HepG2 (cell line): ENCODE measurements at regions not wholly inside any gene's neighbourhood (a gene's known extent, or its start where the extent isn't known, plus 50 kb on each side); places are given as distances from the start of the nearest gene placed in this dataset.

Experiments used
- ATAC-seq: fragments of 200-7000 bp; cut with Tn5 transposase; 3 replicates; pipeline ENCODE4 v1.9.1; 2020; ENCODE audit warnings: mild to moderate bottlenecking, moderate library complexity
- BruUV-seq: library from RNA; stranded (reverse); fragments of 400-500 nt; replicated peaks from 2 replicates; lab custom pipeline; 2021; lab: Mats Ljungman, UMichigan
- CTCF ChIA-PET: fragments of 300-600 bp; formaldehyde crosslinking; extraction: SDS; loops from one replicate; lab custom pipeline; 2021; ENCODE audit warnings: low total read pairs, inconsistent platforms, low intra/inter-chr PET ratio; lab: Yijun Ruan, JAX
- POLR2A ChIA-PET: fragments of 350-600 bp; sonication (Branson Sonifier 250); formaldehyde crosslinking; loops from one replicate; lab custom pipeline; 2020; ENCODE audit warnings: antibody characterized with exemption, inconsistent platforms; lab: Yijun Ruan, JAX
- DNase-seq: peaks from one replicate; pipeline ENCODE4 v3.0.0-alpha.2; 2015; ENCODE audit warnings: low spot score
- FAIRE-seq: peaks from 3 replicates; lab custom pipeline; 2011; peaks lifted over from hg19 to GRCh38; lab: Jason Lieb, UNC
- H2AFZ ChIP-seq: one replicate; pipeline ENCODE4 v1.6.1; 2011; ENCODE audit warnings: low read length, inconsistent platforms
- H3K27ac ChIP-seq: fragments of 300-600 bp; 3 replicates; pipeline ENCODE4 v1.8.0; 2011; ENCODE audit warnings: mixed run types, mild to moderate bottlenecking, mixed read lengths, low read length, inconsistent platforms; ENCODE audit not compliant: insufficient read depth; ENCODE audit errors: extremely low read length
- H3K27me3 ChIP-seq, 2 experiments: fragments of 200-600 bp in 1 of 2; 2 replicates in 1 of 2; 3 replicates in 1 of 2; pipeline versions ENCODE4 v1.6.0 to v1.8.0; 2011; ENCODE audit warnings: low read length in 2 of 2, mild to moderate bottlenecking in 2 of 2, moderate library complexity in 2 of 2, inconsistent platforms in 1 of 2; ENCODE audit not compliant: insufficient read depth in 2 of 2, control insufficient read depth in 1 of 2
- H3K36me3 ChIP-seq, 2 experiments: fragments of 200-600 bp in 1 of 2; replicated peaks in 1 of 2; 2 replicates in 1 of 2; 3 replicates in 1 of 2; pipeline versions ENCODE4 v1.5.1 to v1.8.0; 2011; ENCODE audit warnings: low read length in 2 of 2, inconsistent platforms in 1 of 2; ENCODE audit not compliant: insufficient read depth in 2 of 2, control insufficient read depth in 1 of 2
- H3K4me1 ChIP-seq: 2 replicates; pipeline ENCODE4 v1.5.1; 2012; ENCODE audit warnings: low read length, inconsistent platforms; ENCODE audit not compliant: insufficient read depth
- H3K4me2 ChIP-seq: 2 replicates; pipeline ENCODE4 v1.6.0; 2011; ENCODE audit warnings: low read depth, low read length, inconsistent platforms
- H3K4me3 ChIP-seq, 3 experiments: fragments of 200-600 bp in 1 of 3; sonication (generic), shearing (Covaris generic) in 1 of 3; replicated peaks in 1 of 3; 2 replicates each; pipeline ENCODE4 v1.5.1; 2011 to 2016; ENCODE audit warnings: low read length in 3 of 3, inconsistent platforms in 2 of 3, low read depth in 2 of 3, mild to moderate bottlenecking in 2 of 3, control low read depth in 1 of 3, mixed read lengths in 1 of 3; ENCODE audit not compliant: insufficient read depth in 1 of 3
- H3K79me2 ChIP-seq: one replicate; pipeline ENCODE4 v1.6.1; 2011; ENCODE audit warnings: low read length, inconsistent platforms; ENCODE audit not compliant: insufficient read depth
- H3K9ac ChIP-seq: 2 replicates; pipeline ENCODE4 v1.6.0; 2011; ENCODE audit warnings: mild to moderate bottlenecking, low read depth, low read length, inconsistent platforms; ENCODE audit not compliant: insufficient read depth
- H3K9me3 ChIP-seq: 2 replicates; pipeline ENCODE4 v1.5.1; 2012; ENCODE audit warnings: mild to moderate bottlenecking, low read length
- H4K20me1 ChIP-seq: 2 replicates; pipeline ENCODE4 v1.6.0; 2011; ENCODE audit warnings: inconsistent platforms, mild to moderate bottlenecking, low read length, moderate library complexity; ENCODE audit not compliant: insufficient read depth
- BORCS8-MEF2B ChIP-seq: sonication (generic); formaldehyde crosslinking; IDR thresholded peaks from 2 replicates; pipeline ENCODE4 v1.8.0; 2022; ENCODE audit warnings: mild to moderate bottlenecking, missing genetic modification reagents
- CEBPB ChIP-seq: IDR thresholded peaks from 2 replicates; pipeline ENCODE4 v1.6.1; 2011; ENCODE audit warnings: low read depth, low read length, improper control_type of control experiment, borderline replicate concordance
- CERS6 ChIP-seq: sonication (generic); formaldehyde crosslinking; IDR thresholded peaks from 2 replicates; pipeline ENCODE4 v1.5.0; 2020; ENCODE audit warnings: missing genetic modification reagents
- ETV6 ChIP-seq: sonication (generic); formaldehyde crosslinking; conservative IDR thresholded peaks from 2 replicates; pipeline ENCODE4 v1.4.0; 2020; ENCODE audit warnings: missing genetic modification reagents
- HNRNPH1 ChIP-seq: fragments of 200-400 bp; formaldehyde crosslinking; optimal IDR thresholded peaks from 2 replicates; pipeline ENCODE3; 2017; ENCODE audit warnings: mild to moderate bottlenecking, low read depth, low read length
- MAFG ChIP-seq: sonication (generic); formaldehyde crosslinking; IDR thresholded peaks from 2 replicates; pipeline ENCODE4 v1.5.1; 2020; ENCODE audit warnings: mild to moderate bottlenecking, missing genetic modification reagents
- MEIS1 ChIP-seq: sonication (generic); formaldehyde crosslinking; IDR thresholded peaks from 2 replicates; pipeline ENCODE4 v1.9.0; 2021; ENCODE audit warnings: mild to moderate bottlenecking, missing genetic modification reagents, moderate library complexity, borderline replicate concordance
- MYNN ChIP-seq: sonication (generic); formaldehyde crosslinking; IDR thresholded peaks from 2 replicates; pipeline ENCODE4 v1.4.0; 2020; ENCODE audit warnings: mild to moderate bottlenecking, low read depth, missing genetic modification reagents
- MYPOP ChIP-seq: sonication (generic); formaldehyde crosslinking; IDR thresholded peaks from 2 replicates; pipeline ENCODE4 v1.8.1; 2023; ENCODE audit warnings: mild to moderate bottlenecking, moderate library complexity, missing genetic modification reagents
- PTBP1 ChIP-seq: fragments of 200-400 bp; formaldehyde crosslinking; IDR thresholded peaks from 2 replicates; pipeline ENCODE4 v1.6.1; 2018; ENCODE audit warnings: low read length, low read depth; ENCODE audit not compliant: poor library complexity, severe bottlenecking
- RNF219 ChIP-seq: sonication (generic); formaldehyde crosslinking; IDR thresholded peaks from 2 replicates; pipeline ENCODE4 v1.5.0; 2020; ENCODE audit warnings: mild to moderate bottlenecking, missing genetic modification reagents
- TBX3 ChIP-seq: fragments of 450-650 bp; IDR thresholded peaks from 2 replicates; pipeline ENCODE4 v1.6.1; 2017; ENCODE audit warnings: antibody characterized with exemption, mild to moderate bottlenecking, inconsistent platforms, borderline replicate concordance
- ZBTB43 ChIP-seq: sonication (generic); formaldehyde crosslinking; conservative IDR thresholded peaks from 2 replicates; pipeline ENCODE4 v1.4.0; 2020; ENCODE audit warnings: missing genetic modification reagents
- ZNF431 ChIP-seq: sonication (generic); formaldehyde crosslinking; IDR thresholded peaks from 2 replicates; pipeline ENCODE4 v1.9.0; 2022; ENCODE audit warnings: missing genetic modification reagents, low read depth, mild to moderate bottlenecking, borderline replicate concordance
- whole genome bisulfite sequencing: methylation state at CpG from one replicate; pipeline ENCODE4 v1.1.6; 2017; ENCODE audit warnings: low lambda C conversion rate; 5-methylcytosine and 5-hydroxymethylcytosine counted together
- in situ Hi-C: cut with HindIII; loops from 2 replicates; pipeline ENCODE4 v1.10.0; 2017; ENCODE audit warnings: low pct_unique_long_range_greater_than_20kb; ENCODE audit not compliant: extremely low pct_ligation_motif_present
- intact Hi-C: fragments of 100-400 bp; cut with micrococcal nuclease; formaldehyde crosslinking; loops from one replicate; pipeline ENCODE4 v1.10.0; 2022; ENCODE audit not compliant: unreplicated experiment

- H3K9ac ChIP-seq = no peak overlapping the region
- no peaks in the 10 kb centered on the region for H4K20me1 ChIP-seq
- ChIA-PET POLR2A (no interaction called here), CTCF (no interaction called here)
- H3K36me3 ChIP-seq = no peaks in the 10 kb centered on the region
- DNase-seq (no peak), FAIRE-seq (no peak), ATAC-seq (no peak)
- 4% methylated on average over 4 of the region's 4 CpGs for WGBS
- no peaks in the 10 kb centered on the region for H3K4me1 ChIP-seq
- H3K9me3 ChIP-seq = peaks cover 62% of the 10 kb centered on the region
- H2AFZ ChIP-seq = no peak overlapping the region
- H3K4me3 ChIP-seq = no peak overlapping the region
- no TSS peak for BruUV-seq
- no peak overlapping the region for H3K27ac ChIP-seq
- intact Hi-C loops = no loop called here
- TF ChIP-seq ZBTB43 = no peak
- no peak for TF ChIP-seq PTBP1
- peak; percentile 43; the same call in 1 of the 2 replicates for TF ChIP-seq CEBPB
- TF ChIP-seq, all 625 proteins: peak for 1
- in situ Hi-C loops = no loop called here
- Histone ChIP-seq H3K27me3 (no peaks in the 10 kb centered on the region), H3K79me2 (no peaks in the 10 kb centered on the region), H3K4me2 (no peak overlapping the region)
Measured at GRCh38 chr7:19060761-19061259, 56.6 kb downstream of the TWIST1 start.

- Histone ChIP-seq H3K79me2 (no peaks in the 10 kb centered on the region), H3K4me3 (no peak overlapping the region), H3K4me1 (no peaks in the 10 kb centered on the region), H3K4me2 (no peak overlapping the region), H3K9ac (no peak overlapping the region), H3K36me3 (no peaks in the 10 kb centered on the region), H2AFZ (no peak overlapping the region), H3K27ac (no peak overlapping the region), H3K27me3 (no peaks in the 10 kb centered on the region), H3K9me3 (peaks cover 65% of the 10 kb centered on the region), H4K20me1 (no peaks in the 10 kb centered on the region)
- ChIA-PET POLR2A (no interaction called here), CTCF (no interaction called here)
- no TSS peak for BruUV-seq
- DNase-seq = no peak
- intact Hi-C loops (no loop called here), in situ Hi-C loops (no loop called here)
- no peak for ATAC-seq
- FAIRE-seq = no peak
- TF ChIP-seq MAFG (CRISPR knock-in tag) = no peak
- TF ChIP-seq BORCS8-MEF2B (CRISPR knock-in tag) = no peak
- no peak for TF ChIP-seq HNRNPH1
- no peak for TF ChIP-seq TBX3
- no peak for TF ChIP-seq MYPOP (CRISPR knock-in tag)
- no peak for TF ChIP-seq MEIS1 (CRISPR knock-in tag)
- no peak for TF ChIP-seq ZNF431 (CRISPR knock-in tag)
- TF ChIP-seq ETV6 (CRISPR knock-in tag) = no peak
- no peak for TF ChIP-seq MYNN (CRISPR knock-in tag)
- TF ChIP-seq RNF219 (CRISPR knock-in tag) = no peak
- no peak for TF ChIP-seq CERS6 (CRISPR knock-in tag)
Measured at GRCh38 chr7:19056305-19056704, 61.1 kb downstream of the TWIST1 start.
